ENCODE measurements at regions not wholly inside any gene's neighbourhood (a gene's known extent, or its start where the extent isn't known, plus 50 kb on each side); places are given as distances from the start of the nearest gene placed in this dataset.
"Not testable (repeated sequence)": the region's sequence is repeated elsewhere in the genome, so short reads cannot be mapped to it uniquely, and the experiment has no call there.

- no peak for DNase-seq
Measured at GRCh38 chr14:34169561-34169960, 218.7 kb upstream of the EGLN3 start.

- DNase-seq, result no peak
Measured at GRCh38 chr14:34168656-34169055, 217.8 kb upstream of the EGLN3 start.

- DNase-seq, result no peak
Measured at GRCh38 chr14:34165847-34166350, 215.0 kb upstream of the EGLN3 start.

GRCh38 chr14:34164162-34164864, 213.4 kb upstream of the EGLN3 start:
- DNase-seq, result no peak

- DNase-seq, result no peak
Measured at GRCh38 chr14:34161351-34162082, 210.6 kb upstream of the EGLN3 start.

- no peak for DNase-seq
Measured at GRCh38 chr14:34160619-34161018, 209.7 kb upstream of the EGLN3 start.

- DNase-seq, result no peak
Measured at GRCh38 chr14:34157651-34158050, 206.8 kb upstream of the EGLN3 start.

- no peak for DNase-seq
Measured at GRCh38 chr14:34147461-34147860, 196.6 kb upstream of the EGLN3 start.

GRCh38 chr14:34140127-34140526, 189.3 kb upstream of the EGLN3 start:
- DNase-seq, result not testable (repeated sequence)

- DNase-seq, result not testable (repeated sequence)
Measured at GRCh38 chr14:34139160-34140121, 188.6 kb upstream of the EGLN3 start.

- DNase-seq, result no peak
Measured at GRCh38 chr14:34138175-34138574, 187.3 kb upstream of the EGLN3 start.

- DNase-seq, result no peak
Measured at GRCh38 chr14:34137001-34137745, 186.3 kb upstream of the EGLN3 start.

GRCh38 chr14:34135492-34135891, 184.6 kb upstream of the EGLN3 start:
- no peak for DNase-seq

- DNase-seq, result no peak
Measured at GRCh38 chr14:34134484-34134883, 183.6 kb upstream of the EGLN3 start.

GRCh38 chr14:34129927-34130552, 179.2 kb upstream of the EGLN3 start:
- DNase-seq, result no peak

- no peak for DNase-seq
Measured at GRCh38 chr14:34128665-34129064, 177.8 kb upstream of the EGLN3 start.

GRCh38 chr14:34126586-34126985, 175.7 kb upstream of the EGLN3 start:
- DNase-seq, result no peak

- no peak for DNase-seq
Measured at GRCh38 chr14:34124585-34124984, 173.7 kb upstream of the EGLN3 start.

- DNase-seq, result no peak
Measured at GRCh38 chr14:34122650-34123049, 171.8 kb upstream of the EGLN3 start.

GRCh38 chr14:34122081-34122480, 171.2 kb upstream of the EGLN3 start:
- DNase-seq, result no peak

GRCh38 chr14:34120185-34120977, 169.5 kb upstream of the EGLN3 start:
- DNase-seq, result no peak
